ENCODE measurements at regions not wholly inside any gene's neighbourhood (a gene's known extent, or its start where the extent isn't known, plus 50 kb on each side); places are given as distances from the start of the nearest gene placed in this dataset.
"Not testable (repeated sequence)": the region's sequence is repeated elsewhere in the genome, so short reads cannot be mapped to it uniquely, and the experiment has no call there.

- DNase-seq, result no peak
These were observed 532.2 kb upstream of the STEAP1 start for GRCh38 chr7:89621925-89622641.

GRCh38 chr7:89623018-89623672 is 531.1 kb upstream of the STEAP1 start:
- DNase-seq, result peak; percentile 33

DNA sequence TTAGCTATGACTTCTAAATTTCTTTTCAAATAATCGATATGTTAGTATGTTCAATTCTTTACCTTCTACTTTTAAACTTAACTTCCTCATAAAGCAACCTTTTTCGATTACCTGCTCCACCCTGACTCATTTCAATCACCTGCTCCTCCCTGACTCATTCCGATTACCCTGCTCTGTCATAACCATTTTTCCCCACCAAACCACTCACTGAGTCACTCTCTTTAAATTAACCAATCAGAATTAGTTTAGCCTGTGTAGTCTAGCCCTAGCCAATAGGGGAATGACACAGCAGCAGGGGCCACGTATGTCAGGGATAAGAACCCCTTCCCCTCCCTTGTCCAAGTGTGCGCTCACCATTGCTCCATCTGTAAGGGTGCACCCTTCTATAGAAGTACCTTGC is 530.1 kb upstream of the STEAP1 start:
- DNase-seq, result not testable (repeated sequence)

- DNase-seq, result no peak
These were observed 505.8 kb upstream of the STEAP1 start for GRCh38 chr7:89648509-89648908.

GRCh38 chr7:89655946-89656345 is 498.3 kb upstream of the STEAP1 start:
- no peak for DNase-seq

GRCh38 chr7:89661876-89662275 is 492.4 kb upstream of the STEAP1 start:
- DNase-seq, result no peak

DNA sequence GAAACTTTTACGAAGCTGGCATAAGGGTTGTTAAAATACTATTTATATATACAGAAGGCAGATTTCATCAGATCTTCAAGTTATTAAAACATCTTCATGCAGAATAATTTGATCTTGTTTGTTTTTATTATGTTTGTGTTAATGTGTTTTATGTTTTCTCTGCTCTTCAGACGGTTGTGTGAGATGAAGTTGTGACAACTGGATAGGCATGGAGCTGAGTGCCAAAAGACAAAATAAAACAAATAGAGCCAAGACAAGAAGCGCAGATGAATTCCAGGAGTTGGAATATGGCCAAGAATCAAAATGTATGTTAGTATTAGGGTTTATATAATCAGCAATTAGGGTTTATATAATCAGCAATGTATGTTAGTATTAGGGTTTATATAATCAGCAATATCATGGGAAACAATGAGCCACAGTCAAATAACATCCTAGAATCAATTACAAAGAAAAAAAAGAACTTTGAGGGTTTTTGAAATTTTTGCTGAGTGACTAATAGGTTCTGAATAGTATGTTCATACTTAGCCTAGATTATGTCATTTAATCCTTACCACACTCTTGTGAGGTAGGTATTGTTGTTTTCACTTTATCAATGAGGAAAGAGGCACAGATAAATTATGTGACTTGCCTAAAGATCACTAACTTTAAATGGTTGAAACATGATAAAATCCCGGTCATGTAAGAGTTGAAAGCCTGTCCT is 488.0 kb upstream of the STEAP1 start:
- no peak for DNase-seq

DNA sequence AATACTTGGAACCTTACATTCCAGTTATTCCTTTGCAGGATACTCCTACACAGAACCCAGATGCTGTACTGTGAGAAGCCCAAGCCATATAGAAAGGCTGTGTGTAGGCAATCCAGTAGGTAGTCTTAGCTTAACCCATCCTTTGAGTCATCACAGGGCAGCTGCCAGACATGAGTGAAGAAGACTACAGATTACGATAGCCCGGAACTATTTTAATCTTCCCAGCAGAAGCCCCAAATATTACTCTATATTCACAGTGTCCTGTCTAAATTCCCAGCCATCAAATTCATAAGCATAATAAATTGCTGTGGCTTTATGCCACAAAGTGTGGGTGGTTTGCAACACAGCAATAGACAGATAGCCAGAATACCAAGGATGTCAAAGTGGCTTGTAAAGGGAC is 474.1 kb upstream of the STEAP1 start:
- DNase-seq, result no peak

GRCh38 chr7:89681448-89681847 is 472.8 kb upstream of the STEAP1 start:
- DNase-seq, result no peak

DNA sequence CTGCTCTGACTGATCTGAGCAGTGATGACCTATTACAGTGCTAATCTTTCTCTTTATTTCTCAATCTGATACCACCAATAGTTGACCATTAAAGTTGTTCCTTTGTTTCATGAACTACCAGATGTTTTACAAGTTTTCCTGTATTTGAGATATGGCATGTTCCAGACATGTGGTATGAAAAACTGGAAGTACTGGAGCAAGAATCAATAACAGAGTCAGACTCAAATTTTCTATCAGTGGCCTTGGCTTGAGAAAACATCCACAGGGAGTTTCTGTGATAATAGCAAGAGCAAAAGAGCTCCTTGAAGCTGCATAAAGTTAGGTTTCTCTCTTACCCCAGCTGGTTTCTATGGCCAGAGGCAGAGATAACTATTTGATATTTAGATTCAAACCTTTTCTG is 469.0 kb upstream of the STEAP1 start:
- DNase-seq, result no peak

DNA sequence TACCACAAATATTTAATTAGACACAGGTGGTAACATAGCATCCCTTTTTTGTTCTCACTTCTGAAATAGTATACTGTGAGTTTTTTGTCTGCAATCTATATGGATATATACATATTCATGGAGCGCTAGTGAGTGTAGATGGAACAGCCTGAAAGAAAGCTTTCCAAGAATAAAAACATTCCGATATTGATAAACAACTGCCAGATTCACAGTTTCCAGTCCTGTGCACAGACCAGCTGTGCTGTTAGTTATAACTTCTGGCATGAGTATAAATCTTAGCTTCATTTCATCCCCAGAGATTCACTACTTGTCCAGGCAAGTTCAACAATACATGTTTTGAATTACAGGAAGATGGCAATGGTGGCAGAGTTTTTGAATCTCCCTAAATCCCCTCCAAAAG is 467.1 kb upstream of the STEAP1 start:
- DNase-seq, result no peak

DNA sequence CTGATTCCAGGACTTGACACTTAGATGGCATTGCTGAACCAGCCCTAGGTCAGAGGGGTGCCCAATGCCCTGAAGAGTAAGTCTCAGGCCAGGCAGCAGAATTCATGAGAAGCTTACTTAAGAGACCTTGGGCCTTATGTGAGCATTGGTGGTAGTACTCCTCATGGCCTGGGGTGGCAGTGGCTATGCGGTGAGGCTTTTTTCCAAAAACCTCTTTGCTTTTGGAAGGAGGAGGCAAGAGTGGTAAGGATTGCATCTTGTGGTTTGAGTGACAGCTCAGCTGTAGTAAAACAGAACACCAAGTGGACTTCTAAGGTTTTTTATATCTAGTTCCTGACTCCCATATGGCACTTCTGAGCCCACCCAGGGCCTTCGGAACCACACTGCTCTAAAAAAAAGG is 459.0 kb upstream of the STEAP1 start:
- no peak for DNase-seq

DNA sequence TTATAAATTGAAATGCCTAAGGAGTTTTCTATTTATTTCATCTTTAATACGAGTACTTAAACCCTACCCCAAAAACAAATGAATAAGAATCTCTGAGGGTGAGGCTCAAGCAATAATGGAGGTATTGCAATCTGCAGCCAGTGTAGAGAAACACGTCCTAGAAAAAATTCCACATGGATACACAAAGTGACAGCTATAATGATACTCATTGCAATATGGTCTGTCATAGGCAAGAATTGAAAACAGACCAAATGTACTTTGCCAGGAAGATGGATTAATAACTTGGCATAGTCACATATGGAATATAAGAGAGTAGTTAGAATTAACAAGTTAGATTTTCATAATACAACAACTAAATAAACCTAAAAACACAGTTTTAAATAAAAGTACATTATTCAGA is 440.1 kb upstream of the STEAP1 start:
- no peak for DNase-seq

- not testable (repeated sequence) for DNase-seq
These were observed 435.3 kb upstream of the STEAP1 start for GRCh38 chr7:89718941-89719340.

- no peak for DNase-seq
These were observed 425.8 kb upstream of the STEAP1 start for GRCh38 chr7:89728481-89728880.

DNA sequence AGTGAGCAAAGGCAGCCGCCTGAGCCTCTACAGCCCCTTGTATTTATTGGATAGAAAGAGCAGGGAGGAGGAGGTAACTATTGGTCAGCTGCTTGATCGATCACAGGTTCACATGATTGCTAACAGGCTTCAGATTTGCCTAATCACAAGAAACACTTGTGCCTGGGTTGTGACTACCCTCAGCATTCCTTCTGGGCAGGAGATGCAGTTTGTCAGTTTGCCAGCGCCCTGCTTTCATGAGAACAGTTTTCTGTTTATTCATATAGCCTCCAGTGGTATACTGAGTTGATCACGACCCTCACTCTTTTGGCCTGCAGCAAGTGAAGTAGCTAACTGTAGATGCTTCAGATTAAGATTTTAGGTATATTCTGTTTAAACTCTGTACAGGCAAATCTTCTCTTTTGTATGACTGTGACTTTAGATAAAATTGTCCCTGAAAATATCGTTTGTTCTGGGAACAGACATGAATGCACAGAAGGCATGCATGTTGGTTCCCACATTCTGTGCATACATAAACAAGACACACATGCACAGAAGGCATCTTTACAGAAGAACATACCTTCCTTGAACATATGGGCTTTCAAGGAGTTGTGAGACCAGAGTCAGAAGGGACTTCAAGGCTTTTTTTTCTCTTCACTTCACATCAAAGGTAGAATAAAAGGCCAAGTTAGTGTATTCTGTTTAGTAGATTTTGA is 422.4 kb upstream of the STEAP1 start:
- no peak for DNase-seq

GRCh38 chr7:89738549-89738948 is 415.7 kb upstream of the STEAP1 start:
- no peak for DNase-seq

DNA sequence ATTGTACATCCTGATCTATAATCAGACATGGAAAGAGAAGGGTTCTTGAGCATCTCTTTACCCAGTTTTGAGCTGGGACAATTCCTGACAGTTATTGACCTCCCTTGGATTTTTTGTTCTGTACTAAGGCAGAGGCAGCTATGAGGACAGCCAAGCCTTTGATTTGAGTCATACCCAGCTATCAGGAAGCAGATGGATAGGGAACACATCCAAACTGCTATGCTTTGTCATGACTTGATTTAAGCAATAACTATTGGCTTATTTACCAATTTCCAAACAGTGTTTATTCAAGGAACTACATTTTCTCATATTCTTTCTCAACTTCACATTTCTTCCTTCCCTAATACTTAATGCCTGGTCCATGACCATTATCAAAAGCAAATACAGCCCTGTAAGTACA is 396.4 kb upstream of the STEAP1 start:
- DNase-seq, result no peak

GRCh38 chr7:89760690-89761089 is 393.6 kb upstream of the STEAP1 start:
- no peak for DNase-seq

DNA sequence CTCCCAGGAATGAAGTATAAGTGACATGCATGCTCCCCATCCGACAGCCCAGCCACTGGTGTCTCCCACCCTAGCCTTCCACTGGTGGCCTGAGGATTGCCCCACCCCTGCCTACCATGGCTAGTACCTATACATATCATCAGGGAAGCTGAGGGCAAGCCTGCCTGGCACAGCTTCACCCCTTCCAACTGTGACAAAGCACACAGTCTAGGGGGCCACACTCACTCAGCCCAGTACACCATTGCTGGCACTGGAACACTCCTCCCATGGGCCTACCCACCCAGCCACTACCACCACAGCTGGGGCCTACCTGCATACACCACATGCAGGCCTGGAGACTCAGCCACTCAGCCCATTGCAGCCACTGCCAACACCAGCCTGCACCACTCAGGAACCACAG is 393.1 kb upstream of the STEAP1 start:
- no peak for DNase-seq

DNA sequence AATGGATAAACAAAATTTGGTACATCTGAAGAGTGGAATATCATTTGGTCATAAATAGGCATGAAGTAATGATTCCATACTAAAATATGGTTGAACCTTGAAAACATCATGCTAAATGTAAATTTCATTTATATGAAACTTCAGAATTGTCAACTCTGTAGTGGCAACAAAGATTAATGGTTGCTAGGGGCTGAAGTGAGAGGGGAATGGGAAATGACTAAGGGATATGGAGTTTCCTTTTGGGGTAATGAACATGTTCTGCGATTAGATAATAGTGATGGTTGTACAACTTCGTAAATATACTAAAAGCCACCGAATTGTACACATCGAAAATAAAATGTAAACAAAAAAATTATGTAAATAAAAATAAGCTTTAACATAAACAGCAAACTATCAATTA is 384.1 kb upstream of the STEAP1 start:
- DNase-seq, result no peak

- DNase-seq, result no peak
These were observed 383.1 kb upstream of the STEAP1 start for GRCh38 chr7:89771003-89771636.

GRCh38 chr7:89772276-89772675 is 382.0 kb upstream of the STEAP1 start:
- DNase-seq, result no peak

Data from NCI-H1092 (cell line).